Parathyroid adenoma (tissue), 2 donors: ENCODE measurements at regions not wholly inside any gene's neighbourhood (a gene's known extent, or its start where the extent isn't known, plus 50 kb on each side); places are given as distances from the start of the nearest gene placed in this dataset.
"Not testable (repeated sequence)": the region's sequence is repeated elsewhere in the genome, so short reads cannot be mapped to it uniquely, and the experiment has no call there.

Source experiments
- H2AFZ ChIP-seq: fragments of 300-600 bp; sonication (generic); one replicate; pipeline ENCODE4 v1.7.0; 2017; ENCODE audit warnings: antibody characterized with exemption, mild to moderate bottlenecking
- H3K27ac ChIP-seq: fragments of 300-600 bp; sonication (generic); one replicate; pipeline ENCODE4 v1.7.0; 2017
- H3K27me3 ChIP-seq: fragments of 300-600 bp; sonication (generic); one replicate; pipeline ENCODE4 v1.7.0; 2017; ENCODE audit warnings: low read length; ENCODE audit not compliant: control insufficient read depth, insufficient read depth
- H3K36me3 ChIP-seq: fragments of 300-600 bp; sonication (generic); one replicate; pipeline ENCODE4 v1.7.0; 2017; ENCODE audit warnings: low read length; ENCODE audit not compliant: control insufficient read depth, insufficient read depth
- H3K4me1 ChIP-seq: fragments of 300-600 bp; sonication (generic); one replicate; pipeline ENCODE4 v1.7.0; 2017; ENCODE audit warnings: control low read depth
- H3K4me2 ChIP-seq: fragments of 300-600 bp; sonication (generic); one replicate; pipeline ENCODE4 v1.7.0; 2017; ENCODE audit warnings: low read length
- H3K4me3 ChIP-seq: fragments of 300-600 bp; sonication (generic); one replicate; pipeline ENCODE4 v1.7.0; 2017; ENCODE audit warnings: low read depth, low read length
- H3K79me2 ChIP-seq: fragments of 300-600 bp; sonication (generic); one replicate; pipeline ENCODE4 v1.7.0; 2017; ENCODE audit warnings: control low read depth
- H3K9ac ChIP-seq: fragments of 300-600 bp; sonication (generic); one replicate; pipeline ENCODE4 v1.7.0; 2017; ENCODE audit warnings: mild to moderate bottlenecking
- H3K9me3 ChIP-seq: fragments of 300-600 bp; sonication (generic); one replicate; pipeline ENCODE4 v1.7.0; 2017; ENCODE audit warnings: low read length; ENCODE audit not compliant: control insufficient read depth
- CTCF ChIP-seq: fragments of 300-600 bp; sonication (generic); IDR thresholded peaks from one replicate; pipeline ENCODE4 v1.7.0; 2017; ENCODE audit warnings: antibody characterized with exemption, mild to moderate bottlenecking
- donor health status: primary hyperparathyroidism.

DNA sequence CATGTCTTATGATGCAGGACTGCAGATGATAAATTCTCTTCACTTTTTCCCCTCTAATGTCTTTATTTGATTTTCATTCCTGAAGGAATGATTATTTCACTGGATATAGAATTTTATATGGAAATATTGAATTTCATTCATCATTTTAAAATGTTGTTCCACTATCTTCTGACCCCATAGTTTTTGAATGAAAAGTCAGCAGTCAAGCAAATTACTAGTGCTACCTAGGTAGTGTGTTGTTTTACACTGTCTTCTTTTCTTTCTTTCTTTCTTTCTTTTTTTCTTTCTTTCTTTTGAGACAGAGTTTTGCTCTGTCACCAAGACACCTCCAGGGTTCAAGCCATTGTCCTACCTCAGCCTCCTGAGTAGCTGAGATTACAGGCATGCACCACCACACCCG lies 76.9 kb downstream of the WSB1 start:
- Histone ChIP-seq H3K9ac (no peak overlapping the region), H3K27me3 (no peaks in the 10 kb centered on the region), H3K4me1 (no peaks in the 10 kb centered on the region), H3K27ac (no peak overlapping the region), H3K79me2 (no peaks in the 10 kb centered on the region), H3K9me3 (no peaks in the 10 kb centered on the region), H3K4me3 (no peak overlapping the region), H3K4me2 (no peak overlapping the region), H2AFZ (no peak overlapping the region), H3K36me3 (no peaks in the 10 kb centered on the region)
- TF ChIP-seq CTCF, result no peak

- not testable (repeated sequence) for H3K4me2 ChIP-seq, H2AFZ ChIP-seq, H3K36me3 ChIP-seq, H3K9ac ChIP-seq, H3K27me3 ChIP-seq, H3K27ac ChIP-seq, H3K79me2 ChIP-seq, H3K4me3 ChIP-seq, H3K9me3 ChIP-seq, H3K4me1 ChIP-seq
Measured at GRCh38 chr17:27373695-27374094, 79.8 kb downstream of the WSB1 start.

GRCh38 chr17:27376637-27377547 lies 79.4 kb upstream of the KSR1 start:
- Histone ChIP-seq H3K4me1 (no peaks in the 10 kb centered on the region), H3K4me2 (no peak overlapping the region), H3K36me3 (no peaks in the 10 kb centered on the region), H3K4me3 (no peak overlapping the region), H3K9ac (no peak overlapping the region), H3K27ac (no peak overlapping the region), H3K9me3 (no peaks in the 10 kb centered on the region), H2AFZ (no peak overlapping the region), H3K79me2 (no peaks in the 10 kb centered on the region), H3K27me3 (no peaks in the 10 kb centered on the region)
- no peak for TF ChIP-seq CTCF

DNA sequence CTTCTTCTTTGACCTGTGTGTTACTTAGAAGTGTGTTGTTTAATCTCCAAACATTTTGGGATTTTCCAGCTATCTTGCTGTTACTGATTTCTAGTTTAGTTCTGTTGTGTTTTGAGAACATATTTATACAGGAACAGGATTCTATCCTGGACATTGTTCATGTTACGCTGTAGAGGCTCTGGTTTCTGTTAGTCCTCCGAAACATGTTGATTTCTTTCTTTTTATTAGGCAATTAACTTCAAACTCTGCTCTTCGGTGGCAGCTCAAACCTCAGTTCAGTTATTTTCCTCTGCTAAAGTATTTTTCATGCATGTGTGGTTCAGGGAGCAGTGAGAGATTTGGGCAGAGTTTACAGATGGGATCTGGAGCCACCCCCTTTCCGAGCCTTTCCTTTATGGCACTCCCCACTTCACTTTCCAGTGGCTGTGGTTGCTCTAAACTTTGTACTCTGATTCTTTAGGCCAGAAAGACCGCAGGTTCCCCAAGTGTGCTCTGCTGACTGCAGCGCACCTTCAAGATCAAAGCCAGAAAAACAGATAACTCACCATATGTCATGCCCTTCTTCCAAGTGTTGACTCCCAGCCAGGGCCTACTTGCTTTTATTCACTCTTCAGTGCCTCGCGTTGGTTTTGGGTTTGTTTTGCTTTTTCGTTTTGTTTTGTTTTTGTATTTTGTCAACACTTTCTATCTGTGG lies 77.6 kb upstream of the KSR1 start:
- Histone ChIP-seq H2AFZ (peak overlapping the region; percentile 1), H3K9ac (no peak overlapping the region), H3K4me1 (no peaks in the 10 kb centered on the region), H3K79me2 (no peaks in the 10 kb centered on the region), H3K27ac (no peak overlapping the region), H3K36me3 (no peaks in the 10 kb centered on the region), H3K9me3 (no peaks in the 10 kb centered on the region), H3K4me2 (no peak overlapping the region), H3K4me3 (no peak overlapping the region), H3K27me3 (no peaks in the 10 kb centered on the region)
- TF ChIP-seq CTCF, result no peak

GRCh38 chr17:27379888-27380533 lies 76.2 kb upstream of the KSR1 start:
- Histone ChIP-seq H2AFZ (peak overlapping the region; percentile 45), H3K79me2 (no peaks in the 10 kb centered on the region), H3K4me3 (no peak overlapping the region), H3K9me3 (no peaks in the 10 kb centered on the region), H3K4me1 (no peaks in the 10 kb centered on the region), H3K27ac (no peak overlapping the region), H3K27me3 (no peaks in the 10 kb centered on the region), H3K9ac (no peak overlapping the region), H3K4me2 (peak overlapping the region; percentile 9), H3K36me3 (no peaks in the 10 kb centered on the region)
- TF ChIP-seq CTCF, result no peak
